ENCODE measurements at regions not wholly inside any gene's neighbourhood (a gene's known extent, or its start where the extent isn't known, plus 50 kb on each side); places are given as distances from the start of the nearest gene placed in this dataset.

GRCh38 chr2:122267947-122268346, 512.5 kb downstream of the TSN start:
- intact Hi-C loops (cut with micrococcal nuclease; ENCODE audit: unreplicated experiment), result no loop called here
- H3K4me1 ChIP-seq (replicated peaks; ENCODE audit: insufficient read depth), result no peaks in the 10 kb centered on the region
- no peak for TF ChIP-seq CTCF (conservative IDR thresholded peaks at IDR 0.05)
- no peak for TF ChIP-seq EZH2 (IDR thresholded peaks at IDR 0.05; ENCODE audit: low read depth)
- no peak overlapping the region for H3K4me3 ChIP-seq
- H3K9me3 ChIP-seq (ENCODE audit: insufficient read depth, low read depth), result no peaks in the 10 kb centered on the region
- H3K9me2 ChIP-seq (ENCODE audit: insufficient read depth), result no peaks in the 10 kb centered on the region
- no peak overlapping the region; the same call in 1 of the 2 replicates for H2AFZ ChIP-seq
- ChIA-PET CTCF (no interaction called here), POLR2A (ENCODE audit: unreplicated experiment) (no interaction called here)
- no peak overlapping the region for H3K27ac ChIP-seq
- no peaks in the 10 kb centered on the region for H3K36me3 ChIP-seq (ENCODE audit: low read depth)
- no peaks in the 10 kb centered on the region for H3K79me2 ChIP-seq (ENCODE audit: low read depth)
- no peak overlapping the region for H3K4me2 ChIP-seq
- H4K20me1 ChIP-seq (ENCODE audit: insufficient read depth), result no peaks in the 10 kb centered on the region
- no TSS peak for BruUV-seq (replicated peaks)
- DNase-seq, result no peak
- H3F3A ChIP-seq (ENCODE audit: insufficient read depth, low read depth), result no peaks in the 10 kb centered on the region
- no peaks in the 10 kb centered on the region for H3K27me3 ChIP-seq (ENCODE audit: insufficient read depth, low read depth)

GRCh38 chr2:122273785-122274419, 518.5 kb downstream of the TSN start:
- H3K9me3 ChIP-seq (ENCODE audit: insufficient read depth, low read depth), result no peaks in the 10 kb centered on the region
- no peaks in the 10 kb centered on the region for H3K4me1 ChIP-seq (replicated peaks; ENCODE audit: insufficient read depth)
- CTCF ChIA-PET, result no interaction called here
- no TSS peak for BruUV-seq (replicated peaks)
- H3F3A ChIP-seq (ENCODE audit: insufficient read depth, low read depth), result peaks cover 13% of the 10 kb centered on the region
- intact Hi-C loops (cut with micrococcal nuclease; ENCODE audit: unreplicated experiment), result no loop called here
- no peak overlapping the region for H3K4me2 ChIP-seq
- H3K79me2 ChIP-seq (ENCODE audit: low read depth), result no peaks in the 10 kb centered on the region
- TF ChIP-seq EZH2 (IDR thresholded peaks at IDR 0.05; ENCODE audit: low read depth), result no peak
- TF ChIP-seq CTCF (conservative IDR thresholded peaks at IDR 0.05), result no peak
- POLR2A ChIA-PET (ENCODE audit: unreplicated experiment), result no interaction called here
- H3K36me3 ChIP-seq (ENCODE audit: low read depth), result no peaks in the 10 kb centered on the region
- no peaks in the 10 kb centered on the region for H3K9me2 ChIP-seq (ENCODE audit: insufficient read depth)
- H3K27me3 ChIP-seq (ENCODE audit: insufficient read depth, low read depth), result peaks cover 20% of the 10 kb centered on the region; the same call in 1 of the 2 replicates
- H4K20me1 ChIP-seq (ENCODE audit: insufficient read depth), result no peaks in the 10 kb centered on the region
- no peak for DNase-seq
- no peak overlapping the region for H3K4me3 ChIP-seq
- no peak overlapping the region for H2AFZ ChIP-seq
- H3K27ac ChIP-seq, result no peak overlapping the region

GRCh38 chr2:122277956-122278355, 522.5 kb downstream of the TSN start:
- Histone ChIP-seq H3K27ac (no peak overlapping the region), H3K9me3 (ENCODE audit: insufficient read depth, low read depth) (no peaks in the 10 kb centered on the region), H4K20me1 (ENCODE audit: insufficient read depth) (no peaks in the 10 kb centered on the region), H3K27me3 (ENCODE audit: insufficient read depth, low read depth) (peaks cover 43% of the 10 kb centered on the region), H3F3A (ENCODE audit: insufficient read depth, low read depth) (peaks cover 13% of the 10 kb centered on the region), H2AFZ (no peak overlapping the region), H3K4me1 (replicated peaks; ENCODE audit: insufficient read depth) (no peaks in the 10 kb centered on the region), H3K79me2 (ENCODE audit: low read depth) (no peaks in the 10 kb centered on the region), H3K4me2 (no peak overlapping the region), H3K4me3 (no peak overlapping the region), H3K9me2 (ENCODE audit: insufficient read depth) (no peaks in the 10 kb centered on the region), H3K36me3 (ENCODE audit: low read depth) (no peaks in the 10 kb centered on the region)
- no peak for DNase-seq
- ChIA-PET POLR2A (ENCODE audit: unreplicated experiment) (no interaction called here), CTCF (no interaction called here)
- TF ChIP-seq CTCF (conservative IDR thresholded peaks at IDR 0.05) (no peak), EZH2 (IDR thresholded peaks at IDR 0.05; ENCODE audit: low read depth) (no peak)
- intact Hi-C loops (cut with micrococcal nuclease; ENCODE audit: unreplicated experiment), result no loop called here
- BruUV-seq (replicated peaks), result no TSS peak

All from PC-9 (cell line).